ENCODE measurements at regions not wholly inside any gene's neighbourhood (a gene's known extent, or its start where the extent isn't known, plus 50 kb on each side); places are given as distances from the start of the nearest gene placed in this dataset.
"Not testable (repeated sequence)": the region's sequence is repeated elsewhere in the genome, so short reads cannot be mapped to it uniquely, and the experiment has no call there.

GRCh38 chr5:153381630-153382029 is 108.8 kb upstream of the GRIA1 start:
- not testable (repeated sequence) for TF ChIP-seq CTCF (IDR thresholded peaks at IDR 0.05 in 2 of 3, conservative IDR thresholded peaks at IDR 0.05 in 1 of 3; ENCODE audit: borderline replicate concordance in 1 of 3, insufficient read depth in 1 of 3, low read depth in 2 of 3, low read length in 2 of 3); YY1 (IDR thresholded peaks at IDR 0.05; ENCODE audit: extremely low read depth, insufficient replicate concordance, low read depth, low read length); EZH2 (IDR thresholded peaks at IDR 0.05); CBX3 (IDR thresholded peaks at IDR 0.05; ENCODE audit: low read depth); MAX (IDR thresholded peaks at IDR 0.05); EZH2phosphoT487 (IDR thresholded peaks at IDR 0.05; ENCODE audit: borderline replicate concordance); ZBTB33 (IDR thresholded peaks at IDR 0.05; ENCODE audit: extremely low read depth, insufficient replicate concordance, low read length)
